Kidney glomerular epithelial cell (primary cell): ENCODE measurements at regions not wholly inside any gene's neighbourhood (a gene's known extent, or its start where the extent isn't known, plus 50 kb on each side); places are given as distances from the start of the nearest gene placed in this dataset.

Experiments used
- DNase-seq: peaks from one replicate; lab custom pipeline; 2025; lab: John Stamatoyannopoulos, UW

DNA sequence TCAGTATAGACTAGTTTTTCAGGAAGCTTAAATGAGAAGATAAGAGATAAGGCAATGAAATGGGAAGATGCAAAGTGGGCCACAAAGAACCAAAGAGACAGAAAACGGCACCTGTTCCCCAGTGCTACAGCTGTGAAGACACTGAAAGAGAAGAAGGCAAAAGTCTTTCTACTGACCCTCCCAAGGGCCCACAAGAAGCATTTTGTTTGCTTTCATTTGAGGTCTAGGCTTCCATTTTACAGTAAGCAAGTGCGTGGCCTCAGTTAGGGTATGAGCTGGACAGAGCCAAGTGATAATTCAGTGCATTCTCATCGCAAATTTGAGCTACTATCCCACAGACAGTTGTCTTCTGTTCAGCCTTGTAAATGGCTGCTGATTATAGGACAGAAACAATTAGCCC lies 53.4 kb upstream of the STK17B start:
- no peak for DNase-seq

DNA sequence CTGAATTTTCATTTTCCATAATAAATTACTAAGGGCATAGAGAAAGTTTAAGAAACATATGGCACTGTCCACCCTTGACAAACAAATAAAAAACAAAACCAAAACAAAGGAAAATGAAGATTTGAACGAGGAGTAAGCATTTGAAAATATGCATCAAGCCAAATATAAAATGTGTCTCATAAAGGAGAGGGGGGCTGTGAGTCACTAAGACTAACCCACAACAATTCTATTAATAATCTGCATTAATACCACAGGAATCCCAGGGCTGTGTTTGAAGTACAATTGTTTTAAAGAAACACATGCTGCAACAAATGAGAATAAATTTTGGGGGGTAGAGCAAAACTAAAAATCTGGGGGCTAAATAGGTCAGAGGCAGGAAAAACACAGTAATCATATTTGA lies 53.8 kb upstream of the STK17B start:
- peak; percentile 22 for DNase-seq

DNA sequence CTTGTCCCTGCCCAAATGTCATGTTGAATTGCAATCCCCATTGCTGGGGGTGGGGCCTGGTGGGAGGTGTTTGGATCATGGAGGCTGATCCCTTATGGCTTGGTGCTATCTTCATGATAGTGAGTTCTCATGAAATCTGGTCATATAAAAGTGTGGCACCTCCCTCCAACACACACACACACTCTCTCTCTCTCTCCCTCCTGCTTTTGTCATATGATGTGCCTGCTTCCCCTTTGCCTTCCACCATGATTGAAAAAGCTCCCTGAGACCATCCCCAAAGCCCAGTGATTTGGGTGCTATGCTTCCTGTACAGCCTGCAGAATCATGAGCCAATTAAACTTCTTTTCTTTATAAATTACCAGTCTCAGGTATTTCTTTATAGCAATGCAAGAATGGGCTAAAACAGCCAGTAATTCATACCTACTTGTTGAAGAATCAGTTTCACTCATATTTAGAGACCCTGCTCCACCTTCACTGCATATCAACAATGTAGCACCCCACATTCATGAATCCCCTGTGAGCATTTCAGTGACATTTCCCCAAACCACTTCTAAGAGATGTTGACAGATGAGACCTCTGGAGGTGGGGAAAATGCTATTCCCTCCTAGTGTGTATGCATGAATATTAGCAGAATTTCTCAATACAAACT lies 54.8 kb upstream of the STK17B start:
- DNase-seq = no peak

DNA sequence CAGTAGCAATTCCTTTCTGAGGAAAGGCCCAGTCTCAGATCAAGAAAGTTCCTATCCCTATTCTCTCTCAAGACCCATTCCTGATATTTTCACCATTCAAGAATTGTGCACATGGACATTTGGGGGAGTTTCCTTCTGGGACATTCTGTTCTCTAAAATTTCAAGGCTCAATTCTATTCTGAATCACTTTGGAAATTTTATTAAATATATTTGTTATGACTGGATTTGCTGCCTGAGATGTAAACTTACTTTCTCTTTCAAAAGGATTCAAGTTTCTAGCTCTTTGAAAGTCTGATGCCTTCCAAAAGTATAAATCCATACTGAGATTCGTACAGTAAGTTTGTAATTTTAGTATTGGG lies 55.3 kb upstream of the STK17B start:
- DNase-seq = no peak

DNA sequence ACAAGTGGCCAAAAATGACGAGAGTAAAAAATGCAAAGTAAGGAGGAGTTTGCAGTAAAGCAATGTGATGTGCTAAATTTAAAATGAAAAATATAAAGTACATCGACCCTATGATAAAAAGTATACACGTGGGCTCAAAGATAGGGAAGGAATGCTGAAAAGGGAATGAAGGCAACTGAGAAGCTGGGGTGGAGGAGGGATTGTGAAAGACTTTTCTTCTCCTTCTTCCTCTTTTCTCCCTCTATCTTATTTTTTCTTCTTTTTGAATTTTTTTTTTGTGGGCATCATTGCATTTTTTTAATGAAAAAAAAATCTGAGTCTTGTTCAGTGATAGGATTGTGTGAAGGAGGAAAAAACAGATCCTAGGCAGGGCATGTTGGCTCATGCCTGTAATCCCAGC lies 57.6 kb upstream of the STK17B start:
- DNase-seq = no peak

DNA sequence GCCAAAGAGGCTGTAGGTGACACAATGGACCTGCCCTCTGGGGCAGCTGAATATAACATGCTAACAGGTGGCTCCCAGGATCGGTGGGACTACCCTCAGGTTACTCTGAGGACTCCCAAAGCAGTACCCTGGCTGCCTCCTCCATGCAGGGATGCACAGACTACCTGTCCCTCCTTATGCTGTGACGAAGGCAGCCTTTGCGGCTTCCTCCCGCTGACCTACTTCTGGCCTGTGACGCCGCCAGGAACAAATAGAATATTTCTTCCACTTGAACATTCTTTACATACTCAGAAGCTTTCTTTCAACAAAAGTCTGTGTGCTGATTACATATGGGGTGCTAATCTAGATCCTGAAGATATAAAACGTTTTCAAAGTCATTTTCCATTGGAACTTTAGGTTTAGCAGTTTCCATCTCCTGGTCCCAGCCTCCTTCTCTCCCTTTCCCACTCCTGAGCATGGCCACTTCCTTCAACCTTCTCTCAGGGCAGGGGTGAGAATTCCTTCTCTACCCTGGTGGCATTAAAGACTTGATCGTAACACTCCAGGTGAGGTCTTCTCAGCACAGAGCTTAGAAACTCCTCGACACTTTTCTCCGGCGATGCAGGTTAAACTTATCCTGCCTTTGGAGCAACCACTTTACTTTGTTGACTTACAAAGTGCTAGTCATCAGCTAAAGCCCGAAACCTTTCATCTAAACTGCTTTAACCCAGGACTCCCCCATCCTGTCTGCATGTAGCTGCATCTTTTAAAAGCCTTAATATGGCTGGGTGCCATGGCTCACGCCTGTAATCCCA lies 58.9 kb upstream of the STK17B start:
- DNase-seq = no peak

DNA sequence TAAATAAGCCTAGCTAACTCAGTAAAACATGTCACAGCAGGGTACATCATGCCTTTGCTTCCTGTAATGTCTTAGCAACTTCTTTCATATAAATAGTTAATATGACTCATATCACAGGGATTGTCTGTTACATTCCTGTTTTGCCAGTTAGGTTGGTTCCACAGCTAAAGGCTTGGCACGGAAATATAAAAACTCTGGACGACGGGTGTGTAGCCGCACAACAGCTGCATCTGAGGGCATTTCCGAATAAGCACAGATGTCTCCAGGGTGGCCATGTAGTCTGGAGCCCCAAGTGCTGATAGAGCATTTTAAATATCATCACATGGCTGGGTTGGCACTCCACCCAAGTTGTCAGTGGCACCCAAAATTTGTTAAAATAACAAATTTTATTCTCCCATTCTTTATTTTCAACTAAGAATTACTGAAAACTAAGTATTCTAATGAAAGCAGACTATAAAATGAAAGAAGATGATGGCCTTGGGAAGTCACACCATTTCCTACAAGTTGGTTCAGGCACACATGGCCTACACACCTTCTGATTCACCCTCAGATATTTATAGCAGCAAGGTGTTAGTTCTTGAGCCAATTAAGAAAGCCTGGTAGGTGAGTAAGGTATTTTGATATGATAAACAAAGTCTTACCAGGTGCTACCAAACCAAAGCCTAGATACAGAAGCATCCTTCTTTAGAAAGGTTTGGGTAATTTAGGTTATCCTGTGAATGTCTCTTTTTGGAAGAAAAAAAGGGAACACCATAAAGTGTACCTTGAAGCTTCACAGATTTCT lies 61.8 kb upstream of the STK17B start:
- DNase-seq = peak; percentile 88

DNA sequence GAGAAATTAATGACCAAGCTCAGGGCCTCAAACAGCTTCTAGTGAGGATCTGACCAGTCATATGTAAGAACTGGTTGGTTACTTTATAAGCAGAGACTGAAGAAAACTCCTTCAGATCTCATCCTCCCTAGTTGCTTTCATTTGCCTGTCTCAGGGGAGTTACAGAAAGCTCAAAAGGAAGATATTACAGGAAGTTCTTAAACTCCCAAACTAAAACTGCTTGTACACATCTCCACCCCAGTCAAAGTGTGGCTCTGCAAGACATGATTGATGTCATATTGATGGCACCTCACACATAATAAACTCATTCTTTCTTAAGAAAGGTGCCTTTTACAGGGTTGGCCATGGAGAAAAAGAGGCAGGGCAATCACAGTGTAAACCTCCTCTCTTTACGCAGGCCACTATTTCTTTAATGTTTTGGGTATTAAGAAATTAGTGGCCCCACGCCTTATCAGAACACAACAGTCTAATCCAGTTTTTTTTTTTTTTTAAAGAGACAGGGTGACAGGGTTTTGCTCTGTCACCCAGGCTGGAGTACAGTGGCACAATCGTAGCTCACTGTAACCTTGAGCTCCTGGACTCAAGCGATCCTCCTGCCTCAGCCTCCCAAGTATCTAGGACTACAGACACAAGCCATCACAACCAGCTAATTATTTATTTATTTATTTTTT lies 62.6 kb upstream of the STK17B start:
- no peak for DNase-seq

DNA sequence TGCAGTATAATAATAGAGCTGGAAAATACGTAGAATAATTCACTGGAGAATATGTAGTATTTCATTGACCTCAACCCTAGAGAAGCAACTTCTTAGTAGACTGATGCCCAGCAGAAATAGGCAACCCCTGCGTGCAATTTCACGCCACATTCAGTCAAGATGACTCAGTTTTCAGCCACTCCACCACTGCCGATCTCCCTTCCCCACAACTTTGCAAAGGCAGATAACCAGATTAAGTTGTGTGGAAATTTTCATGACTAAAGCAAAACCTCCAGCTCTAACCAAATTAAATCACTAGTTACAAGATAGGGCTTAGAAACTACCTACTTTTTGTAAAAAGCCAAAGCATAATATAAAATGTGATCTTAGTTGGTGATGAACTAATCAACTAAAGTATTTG lies 63.3 kb upstream of the STK17B start:
- DNase-seq = peak; percentile 31

DNA sequence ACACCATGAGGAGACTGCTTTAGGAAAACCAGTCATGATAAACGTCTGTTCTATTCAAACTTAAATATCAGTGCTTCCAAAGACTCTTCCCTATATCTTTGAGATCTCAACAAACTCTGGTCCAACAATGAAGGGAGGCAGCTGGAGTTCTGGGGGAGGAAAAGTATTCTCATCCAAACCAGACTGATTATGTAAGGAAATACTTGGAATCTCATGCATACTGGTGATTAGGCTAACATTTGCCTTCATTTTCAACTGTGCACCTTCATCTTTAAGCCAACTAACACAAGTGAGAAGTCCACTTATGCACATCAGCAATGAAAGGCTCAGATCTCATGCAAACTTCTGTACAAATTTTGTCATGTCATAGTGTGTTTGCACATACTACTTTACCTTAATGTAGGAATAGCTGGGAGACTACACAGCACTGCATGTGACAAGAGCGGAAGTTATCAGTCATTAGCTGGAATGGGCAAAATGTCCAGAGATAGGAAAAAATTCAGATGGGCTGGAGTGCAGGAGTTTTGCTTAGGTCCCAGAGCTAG lies 67.5 kb upstream of the STK17B start:
- DNase-seq = no peak

DNA sequence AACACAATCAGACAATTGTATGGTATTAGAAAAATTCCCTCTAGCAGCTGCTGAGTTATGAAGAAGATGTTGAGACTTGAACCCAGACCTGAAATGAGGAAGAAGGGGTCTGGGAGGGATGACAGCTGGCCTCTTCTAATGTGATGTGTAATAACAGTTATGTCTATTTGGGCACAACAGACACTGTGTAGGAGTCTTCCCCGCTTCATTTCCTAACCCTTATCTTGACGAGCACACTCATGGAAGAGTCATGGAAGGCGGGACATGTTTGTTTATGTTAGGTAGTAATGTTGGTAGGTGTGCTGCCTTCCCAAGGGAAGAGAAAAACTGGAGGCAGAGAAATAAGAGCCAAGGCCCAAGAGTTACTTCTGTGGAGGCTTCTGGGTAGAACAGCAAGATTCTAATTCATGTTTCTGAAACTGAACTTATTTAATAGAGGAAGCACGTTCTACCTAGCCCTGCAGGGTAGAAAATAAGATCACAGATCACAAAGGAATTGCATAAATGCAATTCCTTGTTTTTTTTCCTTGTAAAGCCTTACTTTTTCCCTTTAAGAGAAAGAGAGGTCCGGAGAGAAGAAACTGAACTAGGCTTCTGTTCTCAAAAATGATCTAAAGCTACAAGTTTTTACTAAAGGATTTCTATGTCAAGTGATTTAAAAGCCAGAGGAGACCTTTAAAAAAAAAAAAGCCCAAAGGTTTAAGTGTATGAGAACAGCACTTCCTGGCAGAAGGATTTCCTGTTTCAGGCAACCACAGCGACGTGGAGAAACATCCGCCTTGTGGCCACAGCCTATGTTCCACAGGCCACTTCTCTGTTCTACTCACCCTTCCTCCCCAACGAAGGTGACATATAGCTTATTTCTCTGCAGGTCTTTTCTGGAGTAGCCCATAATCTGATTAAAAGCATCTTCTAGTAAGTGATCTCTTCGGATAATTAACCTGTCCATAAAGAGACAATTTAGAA lies 68.5 kb upstream of the STK17B start:
- DNase-seq = peak; percentile 59

DNA sequence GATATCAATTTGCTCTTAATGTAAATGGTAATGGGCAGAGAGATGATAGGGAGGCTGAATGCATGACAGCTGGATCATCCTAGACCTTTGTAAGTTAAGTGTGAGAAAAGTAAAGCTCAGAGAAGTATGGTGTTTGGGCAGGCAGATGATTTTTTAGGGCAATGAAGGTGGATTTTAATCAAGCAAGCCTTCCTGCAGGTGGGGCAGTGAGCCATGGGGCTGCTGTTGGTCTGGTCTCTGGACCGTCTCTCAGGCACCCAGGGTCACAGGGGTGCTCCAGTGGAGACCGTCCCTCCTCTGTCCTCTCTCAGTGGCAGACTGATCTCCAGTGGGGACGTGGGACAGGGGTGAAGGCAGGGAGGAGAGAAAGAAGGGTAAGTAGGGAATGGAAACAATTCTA lies 69.8 kb upstream of the STK17B start:
- no peak for DNase-seq

DNA sequence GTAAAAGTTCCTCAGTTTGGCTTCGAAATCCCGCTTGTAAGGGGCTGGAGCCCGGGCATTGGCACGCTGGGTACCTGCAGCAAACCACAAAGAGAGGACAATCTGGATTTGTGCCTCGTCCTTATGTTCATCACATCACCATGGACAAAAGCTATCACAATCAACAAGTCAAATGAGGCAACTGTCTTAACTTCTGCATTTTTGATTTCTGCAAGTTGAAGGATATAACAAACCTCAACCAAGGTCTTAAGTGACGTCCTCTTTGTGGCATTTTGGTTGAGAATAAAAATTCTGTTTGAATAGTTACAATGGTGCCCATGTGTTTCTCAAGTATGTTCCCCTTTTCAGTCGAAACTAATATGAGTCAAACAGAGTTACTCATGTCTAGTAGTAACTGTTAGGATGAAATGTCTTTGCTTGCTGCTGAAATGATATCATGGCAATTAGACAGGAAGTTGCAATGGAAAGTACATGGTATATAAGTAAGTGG lies 70.8 kb upstream of the STK17B start:
- no peak for DNase-seq

DNA sequence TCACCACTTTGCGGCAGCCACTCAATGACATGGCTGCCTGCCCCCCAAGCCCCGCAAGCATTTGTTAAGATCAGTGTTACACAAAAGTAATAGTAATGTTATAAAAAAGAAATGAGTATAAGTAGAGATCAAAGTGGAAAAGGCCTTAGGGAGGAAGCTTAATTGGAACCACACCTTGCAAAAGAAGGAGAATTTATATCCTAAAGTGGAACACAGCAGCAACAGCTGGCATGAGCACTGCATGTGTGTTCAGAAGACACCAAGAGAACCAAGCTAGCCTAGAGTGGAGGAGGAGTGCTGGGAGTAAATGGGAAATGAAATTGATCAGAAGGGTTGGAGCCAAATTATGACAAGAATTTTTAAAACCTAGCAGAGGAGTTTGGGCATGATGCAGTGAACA lies 73.1 kb upstream of the STK17B start:
- DNase-seq = no peak

DNA sequence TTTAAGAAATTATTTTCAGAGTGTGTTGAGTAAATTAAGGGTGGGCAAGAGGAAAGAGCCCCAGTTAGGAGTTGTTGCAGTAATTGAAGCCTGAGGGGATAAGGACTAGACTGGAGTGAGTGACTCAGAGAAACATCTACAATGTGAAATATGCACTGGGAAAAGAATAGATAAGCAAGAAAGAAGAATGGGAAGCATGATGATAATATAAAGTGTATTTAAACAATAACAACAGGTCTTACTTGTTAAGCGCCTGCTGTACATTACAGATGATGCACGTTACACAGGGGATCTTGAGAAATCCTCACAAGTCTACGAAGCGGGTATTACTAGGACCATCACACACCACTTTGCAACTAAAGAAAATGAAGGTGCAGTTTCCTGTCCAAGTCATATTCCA lies 73.6 kb upstream of the STK17B start:
- DNase-seq = no peak

DNA sequence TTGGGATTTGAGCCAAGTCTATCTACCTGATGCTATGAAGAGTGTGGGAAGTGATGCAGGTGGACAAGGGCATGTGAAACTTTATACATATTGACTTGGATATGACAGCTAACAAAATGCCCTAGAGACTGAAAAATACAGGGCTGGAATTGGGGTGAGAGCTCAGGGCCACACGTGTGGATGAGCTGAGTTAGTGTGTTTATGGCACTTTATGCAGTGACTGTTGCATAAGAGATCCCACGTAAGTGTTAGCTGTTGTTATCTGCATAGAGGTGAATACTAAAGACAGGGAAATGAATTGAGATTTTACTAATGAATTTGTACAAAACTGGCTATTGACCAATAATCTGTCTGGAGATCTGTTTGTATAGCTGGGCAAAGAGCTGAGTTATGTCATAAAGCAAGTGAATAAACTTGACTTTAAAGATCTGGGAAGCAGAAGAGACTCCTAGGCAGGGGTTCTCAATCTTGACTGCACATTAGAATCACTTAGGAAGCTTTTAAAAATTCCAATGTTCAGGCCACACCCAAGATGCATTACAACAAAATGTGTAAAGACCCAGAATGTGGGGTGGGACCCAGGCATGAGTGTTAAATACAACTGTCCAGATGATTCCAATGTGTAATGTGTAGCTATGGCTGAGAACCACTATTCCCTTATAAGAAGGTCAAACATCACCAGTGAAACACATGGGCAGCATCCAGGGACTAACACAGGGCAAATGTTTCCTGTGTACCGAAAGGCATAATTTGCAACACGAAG lies 74.2 kb upstream of the STK17B start:
- DNase-seq = no peak

DNA sequence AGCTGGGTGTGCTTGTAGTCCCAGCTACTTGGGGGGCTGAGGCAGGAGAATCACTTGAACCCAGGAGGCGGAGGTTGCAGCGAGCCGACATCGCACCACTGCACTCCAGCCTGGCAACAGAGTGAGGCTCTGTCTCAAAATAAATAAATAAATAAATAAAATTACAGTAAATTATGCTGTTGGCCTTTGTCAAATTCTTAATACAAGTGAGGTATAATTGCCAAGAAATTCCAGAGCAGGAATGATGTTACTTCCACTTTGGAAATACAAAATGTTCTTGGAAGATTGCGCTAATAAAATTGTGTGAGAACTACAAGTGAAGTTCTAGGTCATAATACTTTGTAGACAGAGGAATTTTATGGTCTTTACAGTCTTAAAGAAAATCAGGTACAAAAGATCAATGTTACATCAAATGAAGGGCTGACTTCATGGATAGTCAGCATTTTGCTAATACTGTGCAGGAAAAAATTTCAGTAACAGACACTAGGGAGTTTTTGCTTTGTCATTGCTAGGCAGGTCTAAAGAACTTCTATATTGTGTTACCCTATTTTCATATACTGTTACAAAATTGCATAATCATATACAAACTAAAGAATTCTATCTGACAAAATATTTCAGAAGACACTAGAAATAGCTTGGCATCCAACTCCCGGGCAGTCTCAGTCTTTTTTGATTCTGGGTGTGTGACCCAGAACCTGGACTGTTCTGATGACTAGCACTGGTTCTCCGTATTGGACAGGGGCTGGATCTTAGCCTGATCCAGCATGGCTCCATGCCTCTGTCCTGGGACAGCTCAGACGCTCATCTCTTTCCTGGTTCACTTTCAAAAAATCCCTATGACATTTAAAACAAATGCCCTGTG lies 76.0 kb upstream of the STK17B start:
- no peak for DNase-seq

DNA sequence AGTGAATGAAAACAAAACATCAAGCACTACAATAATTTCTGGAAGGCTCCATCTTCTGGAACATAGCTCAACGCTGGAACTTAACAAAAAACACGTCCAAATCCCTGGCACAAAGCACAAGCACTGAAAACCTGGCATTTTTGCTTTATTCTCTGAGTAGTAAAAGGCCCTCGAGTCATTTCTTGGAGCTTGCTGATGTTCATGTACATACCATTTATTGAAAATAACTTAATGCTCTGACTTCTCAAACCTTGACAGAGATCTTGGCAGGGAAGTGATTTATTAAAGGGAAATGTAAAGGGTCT lies 76.5 kb upstream of the STK17B start:
- no peak for DNase-seq

DNA sequence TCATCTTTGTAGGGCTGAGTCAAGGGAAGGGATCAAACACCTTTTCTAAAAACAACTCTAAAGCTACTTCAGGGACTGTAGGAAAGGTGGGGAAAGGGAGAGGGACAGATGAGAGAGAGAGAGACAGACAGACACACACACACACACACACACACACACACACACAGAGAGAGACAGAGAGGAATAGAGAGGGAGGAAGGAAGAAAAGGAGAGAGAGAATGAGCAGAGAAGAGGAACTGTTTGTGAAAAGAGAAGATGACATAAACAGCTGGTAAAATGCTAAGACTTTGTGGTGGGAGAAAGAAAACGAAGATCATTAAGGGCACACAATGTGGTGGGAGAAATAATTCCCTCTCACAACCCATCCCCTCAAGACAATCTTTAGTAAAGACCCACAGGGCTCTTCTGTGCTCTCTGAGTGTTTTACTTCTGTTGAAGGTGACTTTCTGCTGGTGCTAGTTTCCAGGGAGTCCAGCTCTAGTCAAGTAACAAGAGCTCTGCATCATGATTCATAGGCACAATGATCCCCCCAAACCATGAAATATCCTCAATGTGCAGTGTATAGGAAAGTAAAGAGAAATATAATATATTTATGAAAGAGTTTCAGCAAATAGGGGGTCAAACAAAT lies 77.2 kb upstream of the STK17B start:
- DNase-seq = no peak
